ENCODE measurements at regions not wholly inside any gene's neighbourhood (a gene's known extent, or its start where the extent isn't known, plus 50 kb on each side); places are given as distances from the start of the nearest gene placed in this dataset.

- Histone ChIP-seq H3K27ac (no peak overlapping the region), H3K9me3 (no peaks in the 10 kb centered on the region), H3K4me1 (no peaks in the 10 kb centered on the region), H3K4me3 (no peak overlapping the region), H3K27me3 (no peaks in the 10 kb centered on the region), H3K36me3 (replicated peaks in 1 of 2; ENCODE audit: insufficient read depth in 1 of 2, low read depth in 2 of 2) (no peaks in the 10 kb centered on the region)
- ATAC-seq (no peak), DNase-seq (no peak)
- intact Hi-C loops (cut with DNase I) = no loop called here
- WGBS, 2 donors = 36 to 41% methylated on average over 3 of the region's 3 CpGs
- TF ChIP-seq CTCF (IDR thresholded peaks at IDR 0.05) (no peak), POLR2A (IDR thresholded peaks at IDR 0.05) (no peak)
Measured at GRCh38 chrX:139141370-139141769, 389.2 kb upstream of the F9 start.

GRCh38 chrX:139134316-139134715 is 396.2 kb upstream of the F9 start:
- ATAC-seq (no peak), DNase-seq (no peak)
- H3K4me3 ChIP-seq = no peak overlapping the region
- 52 to 62% methylated on average over 4 to 5 of the region's 5 CpGs for WGBS, 2 donors
- TF ChIP-seq POLR2A (IDR thresholded peaks at IDR 0.05) (no peak), CTCF (IDR thresholded peaks at IDR 0.05) (no peak)
- no peaks in the 10 kb centered on the region for H3K9me3 ChIP-seq
- no peak overlapping the region for H3K27ac ChIP-seq
- no peaks in the 10 kb centered on the region for H3K27me3 ChIP-seq
- H3K36me3 ChIP-seq (replicated peaks in 1 of 2; ENCODE audit: insufficient read depth in 1 of 2, low read depth in 2 of 2) = no peaks in the 10 kb centered on the region
- no peaks in the 10 kb centered on the region for H3K4me1 ChIP-seq
- intact Hi-C loops (cut with DNase I) = no loop called here

GRCh38 chrX:139126493-139126892 is 404.0 kb upstream of the F9 start:
- H3K9me3 ChIP-seq = no peaks in the 10 kb centered on the region
- no peak overlapping the region for H3K4me3 ChIP-seq
- ATAC-seq (peak; percentile 82), DNase-seq (peak; percentile 50 to 68 (median 65))
- intact Hi-C loops (cut with DNase I) = no loop called here
- peak; percentile 15 to 81 (median 70) for TF ChIP-seq CTCF (IDR thresholded peaks at IDR 0.05)
- TF ChIP-seq POLR2A (IDR thresholded peaks at IDR 0.05) = no peak
- no peaks in the 10 kb centered on the region for H3K27me3 ChIP-seq
- H3K36me3 ChIP-seq (replicated peaks in 1 of 2; ENCODE audit: insufficient read depth in 1 of 2, low read depth in 2 of 2) = no peaks in the 10 kb centered on the region
- H3K27ac ChIP-seq = no peak overlapping the region
- 0% methylated on average over 2 of the region's 2 CpGs for WGBS, 2 donors
- no peaks in the 10 kb centered on the region for H3K4me1 ChIP-seq

- no peaks in the 10 kb centered on the region for H3K9me3 ChIP-seq
- H3K36me3 ChIP-seq (replicated peaks in 1 of 2; ENCODE audit: insufficient read depth in 1 of 2, low read depth in 2 of 2) = no peaks in the 10 kb centered on the region
- ATAC-seq = no peak
- H3K4me1 ChIP-seq = no peaks in the 10 kb centered on the region
- intact Hi-C loops (cut with DNase I) = no loop called here
- no peak for DNase-seq
- WGBS, 2 donors = 54 to 57% methylated on average over 3 of the region's 3 CpGs
- H3K4me3 ChIP-seq = no peak overlapping the region
- H3K27me3 ChIP-seq = no peaks in the 10 kb centered on the region
- H3K27ac ChIP-seq = no peak overlapping the region
- TF ChIP-seq POLR2A (IDR thresholded peaks at IDR 0.05) (no peak), CTCF (IDR thresholded peaks at IDR 0.05) (no peak)
Measured at GRCh38 chrX:139125916-139126315, 404.6 kb upstream of the F9 start.

GRCh38 chrX:139121616-139122286 is 408.8 kb upstream of the F9 start:
- WGBS, 2 donors = 57 to 64% methylated on average over 2 to 4 of the region's 4 CpGs
- Histone ChIP-seq H3K4me3 (no peak overlapping the region), H3K36me3 (replicated peaks in 1 of 2; ENCODE audit: insufficient read depth in 1 of 2, low read depth in 2 of 2) (no peaks in the 10 kb centered on the region), H3K27me3 (no peaks in the 10 kb centered on the region), H3K9me3 (no peaks in the 10 kb centered on the region), H3K27ac (no peak overlapping the region), H3K4me1 (no peaks in the 10 kb centered on the region)
- ATAC-seq (no peak), DNase-seq (no peak)
- intact Hi-C loops (cut with DNase I) = no loop called here
- TF ChIP-seq CTCF (IDR thresholded peaks at IDR 0.05) (no peak), POLR2A (IDR thresholded peaks at IDR 0.05) (no peak)
